NCI-H2029 treated with DMSO at 0.1 percent for 48 hours (cell line): ENCODE measurements at regions not wholly inside any gene's neighbourhood (a gene's known extent, or its start where the extent isn't known, plus 50 kb on each side); places are given as distances from the start of the nearest gene placed in this dataset.
"Not testable (repeated sequence)": the region's sequence is repeated elsewhere in the genome, so short reads cannot be mapped to it uniquely, and the experiment has no call there.

Source experiments
- DNase-seq: peaks from one replicate; lab custom pipeline; 2025; lab: John Stamatoyannopoulos, UW

DNA sequence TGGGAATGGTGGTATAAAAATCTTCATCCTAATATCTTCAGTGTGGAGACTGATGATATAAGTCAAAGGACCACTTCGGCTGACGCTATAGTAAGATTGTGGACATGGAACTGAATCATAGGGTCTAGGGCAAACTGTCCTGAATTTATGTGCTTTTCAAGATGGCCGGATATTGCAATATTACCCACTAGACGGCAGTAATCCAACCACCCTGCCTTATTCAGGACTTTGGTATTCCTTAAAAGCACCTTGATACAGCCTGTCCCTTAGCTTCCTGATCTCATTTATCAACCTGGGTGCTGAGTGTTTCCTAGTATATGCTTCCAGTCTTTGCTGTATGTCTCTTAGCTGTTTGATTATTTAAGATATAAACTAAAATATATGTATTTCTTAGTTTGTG lies 71.2 kb upstream of the COX7C start:
- no peak for DNase-seq

DNA sequence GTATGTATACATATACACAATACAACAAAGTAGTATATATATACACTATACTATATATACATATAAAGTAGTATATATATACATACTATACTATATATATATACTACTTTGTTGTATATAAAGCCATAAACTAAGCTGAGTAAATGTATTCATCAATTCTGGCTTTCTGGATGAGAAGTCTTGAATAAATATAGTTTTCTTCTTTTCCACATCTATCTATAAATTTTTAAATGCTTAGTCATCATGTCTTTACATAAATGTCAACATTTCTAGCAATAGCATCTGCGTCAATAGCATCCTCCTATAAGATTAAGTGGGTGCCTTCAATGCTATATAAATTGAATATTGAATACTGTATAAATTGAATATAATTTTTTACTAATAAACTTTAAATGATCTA lies 63.1 kb upstream of the COX7C start:
- no peak for DNase-seq

DNA sequence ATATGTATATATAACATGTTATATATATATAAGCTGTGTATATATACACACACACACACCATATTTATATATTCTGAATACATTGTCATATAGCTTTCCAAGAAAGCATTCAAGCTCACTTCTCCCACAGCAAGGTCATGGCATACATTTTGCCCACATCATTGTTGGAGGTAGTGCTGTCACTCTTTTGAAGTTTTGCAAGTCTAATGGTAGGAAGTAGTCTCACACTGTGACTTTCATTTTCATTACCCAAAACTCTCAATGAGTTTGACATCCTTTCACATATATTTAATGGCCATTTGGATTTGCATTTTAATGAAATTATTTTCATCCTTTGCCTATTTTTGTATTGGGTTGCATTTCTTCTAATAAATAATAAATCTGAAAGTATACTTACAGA lies 59.8 kb upstream of the COX7C start:
- DNase-seq = no peak

DNA sequence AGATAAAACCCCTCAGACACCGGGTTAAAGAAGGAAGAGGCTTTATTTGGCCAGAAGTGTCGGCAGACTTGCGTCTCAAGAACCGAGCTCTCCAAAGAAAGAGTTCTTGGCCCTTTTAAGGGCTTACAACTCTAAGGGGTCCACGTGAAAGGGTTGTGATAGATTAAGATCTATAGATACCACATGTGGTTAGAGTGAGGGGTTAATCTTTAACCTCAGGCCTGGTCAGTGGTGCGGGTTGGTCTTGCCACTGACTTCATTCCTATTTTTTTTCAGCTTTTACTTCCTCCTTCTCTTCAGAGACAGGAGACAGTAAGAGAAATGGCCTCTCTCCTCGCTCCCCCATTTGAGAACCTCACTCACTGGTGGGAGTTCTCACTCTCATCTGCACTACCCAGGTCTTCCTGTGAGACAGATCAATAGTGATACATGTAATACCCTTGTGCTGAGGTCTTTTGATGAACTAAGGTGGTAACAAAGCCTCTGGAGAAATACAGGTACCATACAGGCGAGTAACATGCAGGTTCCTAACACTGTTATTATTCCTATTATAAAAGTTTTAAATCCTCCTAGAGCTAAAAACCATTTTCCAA lies 52.4 kb upstream of the COX7C start:
- no peak for DNase-seq

DNA sequence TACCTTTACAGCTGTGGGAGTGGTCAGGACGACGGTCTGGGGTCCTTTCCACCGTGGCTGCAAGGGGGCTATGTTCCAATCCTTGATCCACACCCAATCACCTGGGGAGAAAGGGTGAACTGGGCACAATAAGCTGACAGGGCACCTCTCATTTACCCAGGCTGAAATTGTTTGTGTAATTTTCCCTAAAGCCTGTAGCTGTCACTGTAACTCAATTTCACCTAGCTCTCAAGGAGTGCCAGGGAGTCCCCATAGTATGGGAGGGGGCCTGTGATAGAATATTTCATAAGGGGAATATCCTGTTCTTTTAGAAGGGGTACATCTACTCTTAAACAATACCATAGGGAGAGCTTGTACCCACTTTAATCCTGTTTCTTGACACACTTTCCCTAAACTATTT lies 51.7 kb upstream of the COX7C start:
- not testable (repeated sequence) for DNase-seq
